Mesenchymal stem cell (in vitro differentiated cells and primary cell): ENCODE measurements at regions not wholly inside any gene's neighbourhood (a gene's known extent, or its start where the extent isn't known, plus 50 kb on each side); places are given as distances from the start of the nearest gene placed in this dataset.

Source experiments
- DNase-seq: peaks from one replicate; pipeline ENCODE4 v3.0.0-alpha.2; 2013
- H2AFZ ChIP-seq: one replicate; pipeline ENCODE4 v1.6.1; 2013; ENCODE audit warnings: low read depth, mild to moderate bottlenecking, control low read depth, inconsistent platforms, low read length, moderate library complexity
- H2AK5ac ChIP-seq: 2 replicates; pipeline ENCODE4 v1.6.1; 2013; ENCODE audit warnings: low read length, moderate library complexity, mild to moderate bottlenecking, inconsistent platforms; ENCODE audit not compliant: severe bottlenecking
- H2BK120ac ChIP-seq: one replicate; pipeline ENCODE4 v1.6.1; 2013; ENCODE audit warnings: low read depth, mild to moderate bottlenecking, inconsistent platforms, low read length, moderate library complexity
- H2BK12ac ChIP-seq, 2 experiments: one replicate each; pipeline ENCODE4 v1.6.1; 2013; ENCODE audit warnings: inconsistent platforms in 2 of 2, low read length in 2 of 2, mild to moderate bottlenecking in 2 of 2, moderate library complexity in 2 of 2, control low read depth in 1 of 2
- H2BK15ac ChIP-seq: one replicate; pipeline ENCODE4 v1.6.1; 2013; ENCODE audit warnings: mild to moderate bottlenecking, low read depth, inconsistent platforms; ENCODE audit not compliant: poor library complexity, severe bottlenecking
- H2BK5ac ChIP-seq: 2 replicates; pipeline ENCODE4 v1.6.1; 2013; ENCODE audit warnings: low read depth, mild to moderate bottlenecking, low read length, control low read depth, inconsistent platforms; ENCODE audit not compliant: poor library complexity, severe bottlenecking
- H3K14ac ChIP-seq, 2 experiments: one replicate each; pipeline ENCODE4 v1.6.1; 2013; ENCODE audit warnings: inconsistent platforms in 2 of 2, low read length in 2 of 2, control low read depth in 1 of 2, mild to moderate bottlenecking in 1 of 2, moderate library complexity in 1 of 2
- H3K18ac ChIP-seq, 2 experiments: one replicate each; pipeline ENCODE4 v1.6.1; 2013; ENCODE audit warnings: inconsistent platforms in 2 of 2, low read length in 2 of 2, control low read depth in 1 of 2, low read depth in 1 of 2, mild to moderate bottlenecking in 1 of 2
- H3K23ac ChIP-seq, 2 experiments: one replicate each; pipeline ENCODE4 v1.6.1; 2013; ENCODE audit warnings: inconsistent platforms in 2 of 2, low read length in 2 of 2, mild to moderate bottlenecking in 2 of 2, moderate library complexity in 2 of 2, control low read depth in 1 of 2
- H3K27ac ChIP-seq: 2 replicates; pipeline ENCODE4 v1.5.1; 2013; ENCODE audit warnings: mild to moderate bottlenecking, moderate library complexity, low read length, control low read depth, inconsistent platforms; ENCODE audit not compliant: poor library complexity, severe bottlenecking
- H3K27me3 ChIP-seq, 2 experiments: 2 replicates each; pipeline versions ENCODE4 v1.6.1 to v1.7.0; 2013; ENCODE audit warnings: low read length in 2 of 2, mild to moderate bottlenecking in 2 of 2, moderate library complexity in 2 of 2, control low read depth in 1 of 2, inconsistent platforms in 1 of 2; ENCODE audit not compliant: control insufficient read depth in 1 of 2, insufficient read depth in 1 of 2
- H3K36me3 ChIP-seq, 2 experiments: 2 replicates each; pipeline versions ENCODE4 v1.6.1 to v1.7.0; 2013; ENCODE audit warnings: low read length in 2 of 2, control low read depth in 1 of 2, inconsistent platforms in 1 of 2, low read depth in 1 of 2, mild to moderate bottlenecking in 1 of 2; ENCODE audit not compliant: insufficient read depth in 2 of 2, control insufficient read depth in 1 of 2
- H3K4ac ChIP-seq, 2 experiments: one replicate each; pipeline ENCODE4 v1.6.1; 2013; ENCODE audit warnings: inconsistent platforms in 2 of 2, low read length in 2 of 2, mild to moderate bottlenecking in 2 of 2, moderate library complexity in 2 of 2, control low read depth in 1 of 2, low read depth in 1 of 2
- H3K4me1 ChIP-seq: 2 replicates; pipeline ENCODE4 v1.6.1; 2013; ENCODE audit warnings: low read depth, low read length, control low read depth; ENCODE audit not compliant: control insufficient read depth, insufficient read depth
- H3K4me2 ChIP-seq: 2 replicates; pipeline ENCODE4 v1.6.1; 2013; ENCODE audit warnings: low read length, mild to moderate bottlenecking, inconsistent platforms; ENCODE audit not compliant: poor library complexity, severe bottlenecking
- H3K4me3 ChIP-seq, 2 experiments: 2 replicates each; pipeline versions ENCODE4 v1.5.1 to v1.7.0; 2013; ENCODE audit warnings: low read length in 2 of 2, mild to moderate bottlenecking in 2 of 2, control low read depth in 1 of 2, low read depth in 1 of 2; ENCODE audit not compliant: insufficient read depth in 1 of 2
- H3K79me1 ChIP-seq: replicated peaks from 2 replicates; pipeline ENCODE4 v1.6.1; 2013; ENCODE audit warnings: mild to moderate bottlenecking, control low read depth, low read length, inconsistent platforms; ENCODE audit not compliant: poor library complexity, severe bottlenecking
- H3K9ac ChIP-seq: 2 replicates; pipeline ENCODE4 v1.7.0; 2013; ENCODE audit warnings: mild to moderate bottlenecking, low read length, moderate library complexity
- H3K9me3 ChIP-seq: 2 replicates; pipeline ENCODE4 v1.7.0; 2013; ENCODE audit warnings: mild to moderate bottlenecking, low read length; ENCODE audit not compliant: control insufficient read depth
- H4K8ac ChIP-seq: one replicate; pipeline ENCODE4 v1.6.1; 2013; ENCODE audit warnings: inconsistent platforms, mild to moderate bottlenecking, low read length, moderate library complexity
- H4K91ac ChIP-seq: one replicate; pipeline ENCODE4 v1.6.1; 2013; ENCODE audit warnings: mild to moderate bottlenecking, low read length, inconsistent platforms
- WGBS: methylation state at CpG from one replicate; pipeline ENCODE4 v1.1.7; 2013; ENCODE audit warnings: mixed read lengths; 5-methylcytosine and 5-hydroxymethylcytosine counted together

DNA sequence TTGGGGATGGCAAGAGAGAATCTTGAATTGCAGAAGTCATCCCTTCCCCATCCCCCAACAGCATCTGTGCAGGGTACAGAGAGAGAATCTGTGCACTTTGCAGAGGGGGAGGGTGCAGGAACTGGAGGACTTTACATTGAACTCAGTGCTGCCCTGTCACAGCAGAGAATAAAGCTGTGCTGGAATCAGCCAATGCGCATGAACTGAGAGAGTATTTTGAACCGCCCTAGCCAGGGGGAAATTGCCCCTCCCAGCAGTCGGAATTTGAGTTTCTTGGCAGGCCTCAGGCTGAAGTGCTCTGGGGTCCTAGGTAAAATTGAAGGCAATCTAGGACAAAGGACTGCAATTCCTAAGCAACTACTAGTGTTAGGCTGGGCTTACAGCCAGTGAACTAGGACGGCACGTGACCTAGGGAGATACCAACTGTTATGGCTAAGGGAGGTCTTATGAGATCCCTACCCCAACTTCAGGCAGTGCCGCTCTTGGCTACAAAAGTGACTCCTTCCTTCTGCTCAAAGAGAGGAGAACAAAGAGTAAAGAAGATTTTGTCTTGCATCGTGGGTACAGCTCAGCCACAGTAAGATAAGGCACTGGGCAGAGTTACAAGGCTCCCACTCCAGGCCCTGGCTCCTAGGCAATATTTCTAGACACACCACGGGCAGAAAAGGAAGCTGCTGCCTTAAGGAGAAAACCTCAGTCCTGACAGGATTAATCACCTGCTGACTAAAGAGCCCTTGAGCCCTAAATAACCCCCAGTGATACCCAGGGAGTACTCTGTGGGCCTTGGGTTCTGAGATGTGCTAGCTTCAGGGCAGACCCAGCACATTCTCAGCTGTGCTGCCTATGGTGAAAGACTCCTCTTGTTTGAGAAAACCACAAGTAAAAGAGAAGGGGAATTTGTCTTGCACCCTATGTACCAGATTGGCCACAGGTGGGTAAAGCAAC, 300.5 kb upstream of the ALCAM start:
- Histone ChIP-seq H2BK5ac (no peak overlapping the region), H3K14ac (no peak overlapping the region), H3K36me3 (no peaks in the 10 kb centered on the region), H3K9ac (no peak overlapping the region), H2AFZ (no peak overlapping the region), H3K27me3 (no peaks in the 10 kb centered on the region), H4K8ac (no peak overlapping the region), H2AK5ac (no peak overlapping the region), H3K9me3 (peaks cover 2% of the 10 kb centered on the region), H4K91ac (no peak overlapping the region), H2BK15ac (peak overlapping the region; percentile 8), H3K79me1 (no peaks in the 10 kb centered on the region), H3K4me3 (no peak overlapping the region), H2BK120ac (no peak overlapping the region), H3K4me1 (no peaks in the 10 kb centered on the region), H3K4ac (no peak overlapping the region), H3K18ac (no peak overlapping the region), H3K27ac (no peak overlapping the region), H2BK12ac (no peak overlapping the region), H3K23ac (no peak overlapping the region), H3K4me2 (no peak overlapping the region)
- WGBS = 90% methylated on average over 7 of the region's 8 CpGs
- DNase-seq = no peak

DNA sequence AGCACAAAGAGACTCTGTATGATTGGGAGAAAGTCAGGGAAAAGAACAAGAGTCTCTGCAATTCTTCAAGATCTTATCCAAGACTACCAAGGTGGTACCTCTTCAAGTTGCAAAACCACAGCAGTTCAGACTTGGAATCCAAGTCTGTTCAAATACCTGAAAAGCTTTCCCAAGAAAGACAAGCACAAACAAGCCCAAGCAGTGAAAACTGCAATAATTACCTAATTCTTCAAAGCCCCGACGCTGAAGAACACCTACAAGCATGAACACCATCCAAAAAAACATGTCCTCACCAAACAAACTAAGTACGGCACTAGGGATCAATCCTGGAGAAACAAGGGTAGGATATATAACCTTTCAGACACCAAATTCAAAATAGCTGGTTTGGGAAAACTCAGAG, 299.3 kb upstream of the ALCAM start:
- Histone ChIP-seq H3K4me2 (no peak overlapping the region), H3K14ac (no peak overlapping the region), H3K27ac (no peak overlapping the region), H3K4ac (no peak overlapping the region), H3K4me3 (no peak overlapping the region), H3K9me3 (peaks cover 2% of the 10 kb centered on the region), H3K79me1 (no peaks in the 10 kb centered on the region), H3K18ac (no peak overlapping the region), H3K9ac (no peak overlapping the region), H3K4me1 (no peaks in the 10 kb centered on the region), H4K8ac (no peak overlapping the region), H2AFZ (no peak overlapping the region), H3K23ac (no peak overlapping the region), H3K36me3 (no peaks in the 10 kb centered on the region), H2BK120ac (no peak overlapping the region), H4K91ac (no peak overlapping the region), H2BK12ac (no peak overlapping the region), H2AK5ac (no peak overlapping the region), H3K27me3 (no peaks in the 10 kb centered on the region), H2BK5ac (no peak overlapping the region), H2BK15ac (no peak overlapping the region)
- 100% methylated on average over 2 of the region's 3 CpGs for WGBS
- no peak for DNase-seq

DNA sequence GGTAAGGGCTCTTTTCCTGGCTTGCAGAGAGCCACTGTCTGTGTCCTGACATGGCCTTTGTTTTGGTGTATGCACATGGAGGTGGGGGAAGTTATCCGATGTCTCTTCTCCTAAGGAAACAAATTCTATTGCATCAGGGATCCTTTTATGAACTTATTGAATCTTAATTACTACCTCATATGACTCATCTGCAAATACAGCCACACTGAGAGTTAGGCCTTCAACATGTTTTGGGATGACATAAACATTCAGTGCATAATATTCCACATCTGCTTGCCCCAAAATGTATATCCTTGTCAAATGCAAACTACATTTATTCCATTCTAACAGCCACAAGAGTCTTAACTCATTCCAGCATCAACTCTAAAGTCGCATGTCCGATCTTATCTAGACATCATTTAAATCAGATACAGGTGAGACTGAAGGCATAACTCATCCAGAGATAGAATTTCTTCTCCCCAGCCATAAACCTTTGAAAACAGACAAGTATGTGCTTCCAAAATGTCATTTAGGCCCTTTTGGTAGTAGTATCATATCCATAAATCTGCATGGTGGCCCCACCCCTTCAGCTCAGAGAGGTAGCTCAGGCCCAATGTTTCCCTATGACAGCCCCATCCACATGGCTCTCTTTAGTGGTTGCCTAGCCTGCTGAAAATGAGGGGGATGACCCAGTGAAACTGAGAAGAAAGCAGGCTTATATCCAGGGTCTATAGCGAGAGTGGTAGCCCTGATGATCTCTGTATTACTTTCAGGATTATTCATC, 289.5 kb upstream of the ALCAM start:
- peaks cover 8% of the 10 kb centered on the region for H3K9me3 ChIP-seq
- H2BK120ac ChIP-seq = no peak overlapping the region
- no peaks in the 10 kb centered on the region for H3K27me3 ChIP-seq
- H3K4me3 ChIP-seq = no peak overlapping the region
- H3K9ac ChIP-seq = no peak overlapping the region
- 95% methylated on average over 2 of the region's 4 CpGs for WGBS
- no peak overlapping the region for H3K4ac ChIP-seq
- H3K4me2 ChIP-seq = no peak overlapping the region
- H3K36me3 ChIP-seq = no peaks in the 10 kb centered on the region
- H2BK5ac ChIP-seq = no peak overlapping the region
- no peak overlapping the region for H3K18ac ChIP-seq
- H3K23ac ChIP-seq = no peak overlapping the region
- H4K91ac ChIP-seq = no peak overlapping the region
- H3K14ac ChIP-seq = no peak overlapping the region
- no peaks in the 10 kb centered on the region for H3K4me1 ChIP-seq
- H2BK15ac ChIP-seq = no peak overlapping the region
- no peaks in the 10 kb centered on the region for H3K79me1 ChIP-seq
- no peak overlapping the region for H2BK12ac ChIP-seq
- no peak for DNase-seq
- H2AFZ ChIP-seq = no peak overlapping the region
- H4K8ac ChIP-seq = no peak overlapping the region
- no peak overlapping the region for H3K27ac ChIP-seq
- H2AK5ac ChIP-seq = no peak overlapping the region

DNA sequence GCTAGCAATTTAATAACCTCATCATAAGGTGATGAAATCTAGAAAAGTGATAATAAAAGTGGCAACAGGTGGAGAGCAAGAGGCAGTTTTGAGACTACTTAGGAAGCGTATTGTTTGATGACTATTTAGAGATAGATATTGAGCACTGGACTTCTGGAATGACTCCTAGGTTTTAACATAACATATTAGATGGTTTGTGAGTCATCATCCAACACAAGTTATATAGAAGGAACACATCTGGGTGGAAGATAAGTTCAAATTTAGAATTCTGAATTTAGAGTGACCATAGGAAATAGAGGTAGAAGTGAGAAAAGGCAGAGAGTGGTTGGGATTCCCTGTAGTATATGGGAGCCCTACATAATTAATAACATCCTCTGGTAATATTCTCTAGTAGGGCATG, 282.8 kb upstream of the ALCAM start:
- no peak overlapping the region for H3K4ac ChIP-seq
- WGBS = no CpG with 5 or more reads among the region's 1 CpG

More for the DNA sequence above, 282.8 kb upstream of the ALCAM start:
- Histone ChIP-seq H3K4me3 (no peak overlapping the region), H3K27me3 (no peaks in the 10 kb centered on the region), H3K79me1 (no peaks in the 10 kb centered on the region), H2AK5ac (no peak overlapping the region), H3K9ac (no peak overlapping the region), H2BK15ac (no peak overlapping the region), H3K27ac (no peak overlapping the region), H3K23ac (no peak overlapping the region), H3K4me1 (no peaks in the 10 kb centered on the region), H2AFZ (no peak overlapping the region), H2BK12ac (no peak overlapping the region), H3K9me3 (no peaks in the 10 kb centered on the region), H3K18ac (no peak overlapping the region), H3K14ac (no peak overlapping the region), H2BK120ac (no peak overlapping the region), H4K8ac (no peak overlapping the region), H2BK5ac (no peak overlapping the region), H3K36me3 (no peaks in the 10 kb centered on the region), H4K91ac (no peak overlapping the region), H3K4me2 (no peak overlapping the region)
- no peak for DNase-seq
